Astrocyte of the cerebellum (primary cell): ENCODE measurements at regions not wholly inside any gene's neighbourhood (a gene's known extent, or its start where the extent isn't known, plus 50 kb on each side); places are given as distances from the start of the nearest gene placed in this dataset.

Source experiments
- DNase-seq: peaks from one replicate; pipeline ENCODE4 v3.0.0-alpha.2; 2011; ENCODE audit warnings: low read depth
- H3K4me3 ChIP-seq: 2 replicates; pipeline ENCODE4 v1.5.1; 2011; ENCODE audit warnings: mild to moderate bottlenecking, low read depth, low read length, moderate library complexity
- in situ Hi-C: cut with HindIII; loops from 2 replicates; pipeline ENCODE4 v1.10.0; 2017; ENCODE audit warnings: low sequenced_read_pairs
- TF ChIP-seq, protein P1 (sequence below): IDR thresholded peaks from 2 replicates; pipeline ENCODE4 v1.5.1; 2012; ENCODE audit warnings: low read length, low read depth, moderate library complexity, mild to moderate bottlenecking; ENCODE audit errors: missing control alignments

DNA sequence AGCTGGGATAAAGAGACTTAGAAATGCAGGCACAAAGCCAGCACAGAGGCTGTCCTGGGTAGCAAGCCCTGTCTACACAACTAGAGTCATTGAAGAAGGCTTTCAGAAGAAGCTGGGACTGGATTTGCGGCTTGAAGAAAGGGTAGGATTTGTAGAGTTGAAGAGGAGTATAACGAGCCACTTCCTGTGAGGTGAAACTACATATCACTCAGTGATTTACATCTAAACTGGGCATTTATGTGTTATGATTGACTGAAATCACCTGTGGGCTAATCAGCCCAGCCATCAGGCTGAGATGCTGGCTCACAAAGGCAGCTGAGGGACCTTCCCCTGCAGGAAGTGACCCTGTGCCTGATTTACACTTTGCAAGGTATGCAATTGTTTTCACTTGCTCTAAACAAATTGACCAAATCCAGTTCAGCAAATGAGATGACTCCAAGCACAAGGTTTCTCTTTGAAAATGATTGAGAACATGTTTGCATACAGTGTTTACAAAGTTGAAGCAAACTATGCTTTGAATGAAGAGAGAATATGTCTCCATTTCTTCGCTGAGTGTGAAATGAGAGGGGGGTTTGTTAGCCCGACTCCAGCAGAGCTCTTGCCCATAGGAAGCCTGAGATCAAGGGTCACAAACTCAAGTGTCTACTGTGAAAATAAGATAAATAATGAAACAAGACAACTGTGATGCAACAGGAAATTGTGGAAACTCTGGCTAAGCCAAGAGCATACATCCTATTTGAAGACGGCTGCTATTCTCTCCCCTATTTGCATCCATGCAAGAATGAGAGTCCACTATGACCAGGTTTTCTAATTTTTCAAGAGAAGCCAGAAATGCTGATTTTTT, 69.3 kb upstream of the HK2 start:
- H3K4me3 ChIP-seq = no peak overlapping the region
- in situ Hi-C loops = loop anchor here (5.0 kb wide), 1 partner anchor 53 kb away; no protein-coding TSS in a partner anchor
- TF ChIP-seq, protein P1, sequence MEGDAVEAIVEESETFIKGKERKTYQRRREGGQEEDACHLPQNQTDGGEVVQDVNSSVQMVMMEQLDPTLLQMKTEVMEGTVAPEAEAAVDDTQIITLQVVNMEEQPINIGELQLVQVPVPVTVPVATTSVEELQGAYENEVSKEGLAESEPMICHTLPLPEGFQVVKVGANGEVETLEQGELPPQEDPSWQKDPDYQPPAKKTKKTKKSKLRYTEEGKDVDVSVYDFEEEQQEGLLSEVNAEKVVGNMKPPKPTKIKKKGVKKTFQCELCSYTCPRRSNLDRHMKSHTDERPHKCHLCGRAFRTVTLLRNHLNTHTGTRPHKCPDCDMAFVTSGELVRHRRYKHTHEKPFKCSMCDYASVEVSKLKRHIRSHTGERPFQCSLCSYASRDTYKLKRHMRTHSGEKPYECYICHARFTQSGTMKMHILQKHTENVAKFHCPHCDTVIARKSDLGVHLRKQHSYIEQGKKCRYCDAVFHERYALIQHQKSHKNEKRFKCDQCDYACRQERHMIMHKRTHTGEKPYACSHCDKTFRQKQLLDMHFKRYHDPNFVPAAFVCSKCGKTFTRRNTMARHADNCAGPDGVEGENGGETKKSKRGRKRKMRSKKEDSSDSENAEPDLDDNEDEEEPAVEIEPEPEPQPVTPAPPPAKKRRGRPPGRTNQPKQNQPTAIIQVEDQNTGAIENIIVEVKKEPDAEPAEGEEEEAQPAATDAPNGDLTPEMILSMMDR = no peak
- no peak for DNase-seq

DNA sequence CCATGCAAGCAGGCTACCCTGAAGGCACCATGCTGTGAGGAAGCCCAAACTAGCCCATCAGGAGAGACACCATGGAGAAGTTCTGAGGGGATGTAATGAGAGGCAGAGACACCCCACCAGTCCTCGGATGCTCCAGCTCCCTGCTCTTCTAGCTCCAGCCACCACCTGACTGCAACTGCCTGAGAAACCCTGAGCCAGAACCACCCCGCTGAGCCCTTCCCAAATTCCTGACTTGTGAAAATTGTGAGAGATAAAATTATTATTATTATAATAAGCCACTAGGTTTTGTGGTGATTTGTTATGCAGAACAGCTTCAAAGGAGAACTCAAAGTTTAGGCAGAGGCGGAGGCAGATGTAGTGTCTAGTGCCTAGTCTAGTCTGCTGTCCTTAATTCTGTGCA, 67.1 kb upstream of the HK2 start:
- TF ChIP-seq, protein P1 = no peak
- H3K4me3 ChIP-seq = no peak overlapping the region
- in situ Hi-C loops = loop anchor here (5.0 kb wide), 1 partner anchor 51 kb away; no protein-coding TSS in a partner anchor
- DNase-seq = no peak

DNA sequence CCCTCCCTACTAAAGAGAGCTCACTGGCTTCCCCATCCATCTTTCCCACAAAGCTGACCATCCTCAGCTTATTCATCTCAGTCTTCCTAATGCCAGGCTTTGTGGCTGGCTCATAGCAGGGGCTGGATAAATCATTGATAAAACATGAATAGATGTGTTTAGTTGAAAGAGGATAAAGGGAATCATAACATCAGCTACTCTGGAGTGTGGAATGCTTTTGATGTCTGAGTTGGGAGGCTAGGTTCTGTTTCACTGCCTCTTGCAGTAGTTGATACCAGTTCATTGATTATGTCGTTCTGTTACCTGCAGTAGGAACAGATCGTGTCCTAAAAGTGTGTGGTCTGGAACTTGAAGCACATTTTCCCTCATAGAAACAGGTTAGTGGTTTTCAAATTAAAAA, 66.3 kb upstream of the HK2 start:
- TF ChIP-seq, protein P1 = no peak
- no peak overlapping the region for H3K4me3 ChIP-seq
- in situ Hi-C loops = loop anchor here (5.0 kb wide), 1 partner anchor 50 kb away; no protein-coding TSS in a partner anchor
- DNase-seq = no peak

DNA sequence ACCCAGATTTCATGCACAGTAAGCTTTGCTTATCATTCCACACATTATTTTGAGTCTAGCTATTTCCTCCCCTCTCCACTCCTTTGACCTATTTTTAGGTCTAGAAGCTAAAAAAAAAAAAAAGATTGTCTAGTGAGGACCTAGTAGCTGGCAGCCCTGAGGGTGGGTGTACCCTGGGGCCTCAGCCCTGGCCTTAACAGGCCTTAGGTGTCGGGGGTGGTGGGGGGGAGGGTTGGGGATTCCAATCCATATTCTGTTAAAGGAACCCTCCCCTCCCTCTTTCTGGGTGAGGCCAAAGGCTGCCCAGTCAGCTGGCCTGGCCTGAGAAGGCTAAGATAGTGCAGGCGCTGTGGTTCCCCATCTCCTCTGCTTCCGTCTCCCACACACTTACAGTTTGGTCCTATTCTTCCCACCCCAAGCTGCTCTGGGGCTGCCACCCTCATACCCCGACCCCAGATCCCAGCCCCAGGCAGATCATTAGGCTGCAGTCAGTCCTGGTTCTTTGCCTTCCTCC, 65.5 kb upstream of the HK2 start:
- H3K4me3 ChIP-seq = no peak overlapping the region
- in situ Hi-C loops = loop anchor here (5.0 kb wide), 1 partner anchor 49 kb away; no protein-coding TSS in a partner anchor
- DNase-seq = no peak
- TF ChIP-seq, protein P1 = no peak

DNA sequence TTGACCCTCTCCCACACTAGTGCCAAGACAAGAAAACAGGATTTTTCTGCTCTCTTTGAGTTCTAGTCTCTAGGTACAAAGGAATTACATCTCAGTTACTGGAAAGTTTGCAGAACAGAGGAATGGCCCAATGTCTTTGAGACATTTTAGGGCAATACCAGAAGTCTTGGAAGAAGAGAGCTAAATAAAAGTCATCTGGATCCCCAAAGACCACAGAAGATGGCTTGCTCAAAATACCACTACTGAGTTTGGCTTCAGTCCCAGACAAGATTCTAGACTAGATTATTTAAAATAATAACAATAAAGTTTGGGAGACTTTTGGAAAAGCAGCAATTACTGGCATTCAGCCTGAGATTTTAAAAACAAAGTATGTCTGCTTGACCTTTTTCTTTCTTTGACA, 61.9 kb upstream of the HK2 start:
- in situ Hi-C loops = no loop called here
- H3K4me3 ChIP-seq = no peak overlapping the region
- no peak for DNase-seq
- TF ChIP-seq, protein P1 = no peak

DNA sequence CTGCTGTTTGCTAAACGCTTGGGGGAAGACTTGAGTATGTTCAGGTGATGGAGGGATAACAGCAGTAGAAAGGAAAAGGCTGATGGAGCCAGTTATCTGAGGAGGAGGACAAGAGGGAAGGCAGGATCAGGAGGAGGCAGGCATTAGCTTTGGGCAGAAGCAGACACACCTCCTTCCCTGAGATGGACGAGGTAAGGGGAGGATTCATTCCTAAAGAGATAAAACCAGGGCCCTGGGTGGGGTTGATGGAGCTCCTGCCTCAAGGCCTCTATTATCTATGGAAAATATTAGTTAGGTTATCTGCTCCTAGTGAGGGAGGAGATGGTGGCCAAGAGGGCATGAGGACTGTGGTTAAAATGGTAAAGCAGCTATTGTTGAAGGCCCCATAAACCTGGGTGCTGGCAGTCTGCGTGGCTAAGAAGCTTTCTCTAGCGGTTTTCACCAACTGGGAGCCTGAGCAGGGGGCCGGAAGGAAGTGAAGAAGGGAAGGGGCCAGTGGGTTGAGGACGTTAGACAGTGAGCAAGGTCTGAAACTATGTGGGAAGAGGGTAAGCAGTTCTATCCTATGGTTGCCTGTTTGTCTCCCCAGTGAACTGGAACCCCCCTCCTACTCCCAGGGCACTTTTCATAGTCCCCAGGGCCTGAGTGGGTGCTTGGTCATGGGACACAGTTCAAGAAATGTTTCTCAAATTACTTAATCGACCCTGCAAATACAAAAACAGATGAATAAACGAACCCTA, 56.6 kb upstream of the HK2 start:
- in situ Hi-C loops = no loop called here
- DNase-seq = no peak
- TF ChIP-seq, protein P1 = no peak
- no peak overlapping the region for H3K4me3 ChIP-seq
